Hypothalamus (tissue), 51 donors: ENCODE measurements at regions not wholly inside any gene's neighbourhood (a gene's known extent, or its start where the extent isn't known, plus 50 kb on each side); places are given as distances from the start of the nearest gene placed in this dataset.
"Not testable (repeated sequence)": the region's sequence is repeated elsewhere in the genome, so short reads cannot be mapped to it uniquely, and the experiment has no call there.

Experiments
- DNase-seq, 51 donors: peaks; one replicate each; lab custom pipeline; 2025; lab: John Stamatoyannopoulos, UW

GRCh38 chr2:176423819-176424218 is 154.6 kb downstream of the MTX2 start:
- no peak for DNase-seq

GRCh38 chr2:176424746-176425145 is 155.5 kb downstream of the MTX2 start:
- DNase-seq, result no peak

GRCh38 chr2:176427549-176427948 is 158.3 kb downstream of the MTX2 start:
- no peak for DNase-seq

GRCh38 chr2:176428944-176429469 is 159.8 kb downstream of the MTX2 start:
- DNase-seq, result not testable (repeated sequence)

GRCh38 chr2:176432434-176432833 is 163.2 kb downstream of the MTX2 start:
- DNase-seq, result no peak

- no peak for DNase-seq
Observed at GRCh38 chr2:176435729-176436128, 166.5 kb downstream of the MTX2 start.

GRCh38 chr2:176443946-176444345 is 174.7 kb downstream of the MTX2 start:
- no peak for DNase-seq

- DNase-seq, result no peak
Observed at GRCh38 chr2:176445956-176446355, 176.7 kb downstream of the MTX2 start.

GRCh38 chr2:176446718-176447414 is 177.6 kb downstream of the MTX2 start:
- DNase-seq, result no peak

- no peak for DNase-seq
Observed at GRCh38 chr2:176447616-176448015, 178.4 kb downstream of the MTX2 start.

GRCh38 chr2:176449852-176450251 is 180.6 kb downstream of the MTX2 start:
- no peak for DNase-seq

GRCh38 chr2:176453784-176454183 is 184.5 kb downstream of the MTX2 start:
- no peak for DNase-seq

- DNase-seq, result peak in 49 of 51 donors; percentile 3 to 94 (median 52)
Observed at GRCh38 chr2:176454893-176455815, 185.9 kb downstream of the MTX2 start.

- DNase-seq, result peak in 12 of 51 donors; percentile 1 to 54 (median 13)
Observed at GRCh38 chr2:176455816-176456291, 186.6 kb downstream of the MTX2 start.

GRCh38 chr2:176457481-176457880 is 188.2 kb downstream of the MTX2 start:
- no peak for DNase-seq

GRCh38 chr2:176461098-176461808 is 192.0 kb downstream of the MTX2 start:
- no peak for DNase-seq

GRCh38 chr2:176461809-176462670 is 192.8 kb downstream of the MTX2 start:
- no peak for DNase-seq

- DNase-seq, result no peak
Observed at GRCh38 chr2:176463546-176463945, 194.3 kb downstream of the MTX2 start.

GRCh38 chr2:176464886-176465564 is 195.8 kb downstream of the MTX2 start:
- DNase-seq, result peak in 19 of 51 donors; percentile 0 to 49 (median 16)
